ENCODE measurements at regions not wholly inside any gene's neighbourhood (a gene's known extent, or its start where the extent isn't known, plus 50 kb on each side); places are given as distances from the start of the nearest gene placed in this dataset.

DNA sequence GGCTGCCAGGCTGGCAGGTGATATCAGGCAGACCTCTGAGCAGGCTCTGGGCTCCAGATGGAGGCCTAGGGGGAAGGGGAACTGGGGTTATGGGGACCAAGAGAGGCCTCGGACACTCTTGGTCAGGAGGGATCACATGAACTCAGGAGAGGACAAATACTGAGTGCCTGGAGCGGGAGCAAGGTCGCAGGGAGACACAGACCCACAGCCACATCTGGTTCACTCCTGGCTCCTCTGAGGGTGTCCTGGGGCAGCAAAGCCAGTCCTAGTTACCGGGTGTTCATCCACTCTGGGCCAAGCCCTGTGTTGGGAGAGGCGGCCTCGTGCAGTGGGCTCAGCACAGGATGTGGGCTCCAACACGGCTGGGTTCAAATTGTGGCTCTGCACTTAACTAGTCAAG, 239.0 kb downstream of the PTPRU start:
- Mint-ChIP-seq H3K9me3 (no peaks in the 10 kb centered on the region), H3K36me3 (ENCODE audit: low read depth) (no peaks in the 10 kb centered on the region), H3K27ac (no peak overlapping the region), H3K27me3 (peaks cover 32% of the 10 kb centered on the region), H3K4me1 (ENCODE audit: low read depth) (no peaks in the 10 kb centered on the region), H3K4me3 (no peak overlapping the region)
- intact Hi-C loops (cut with micrococcal nuclease): no loop called here

DNA sequence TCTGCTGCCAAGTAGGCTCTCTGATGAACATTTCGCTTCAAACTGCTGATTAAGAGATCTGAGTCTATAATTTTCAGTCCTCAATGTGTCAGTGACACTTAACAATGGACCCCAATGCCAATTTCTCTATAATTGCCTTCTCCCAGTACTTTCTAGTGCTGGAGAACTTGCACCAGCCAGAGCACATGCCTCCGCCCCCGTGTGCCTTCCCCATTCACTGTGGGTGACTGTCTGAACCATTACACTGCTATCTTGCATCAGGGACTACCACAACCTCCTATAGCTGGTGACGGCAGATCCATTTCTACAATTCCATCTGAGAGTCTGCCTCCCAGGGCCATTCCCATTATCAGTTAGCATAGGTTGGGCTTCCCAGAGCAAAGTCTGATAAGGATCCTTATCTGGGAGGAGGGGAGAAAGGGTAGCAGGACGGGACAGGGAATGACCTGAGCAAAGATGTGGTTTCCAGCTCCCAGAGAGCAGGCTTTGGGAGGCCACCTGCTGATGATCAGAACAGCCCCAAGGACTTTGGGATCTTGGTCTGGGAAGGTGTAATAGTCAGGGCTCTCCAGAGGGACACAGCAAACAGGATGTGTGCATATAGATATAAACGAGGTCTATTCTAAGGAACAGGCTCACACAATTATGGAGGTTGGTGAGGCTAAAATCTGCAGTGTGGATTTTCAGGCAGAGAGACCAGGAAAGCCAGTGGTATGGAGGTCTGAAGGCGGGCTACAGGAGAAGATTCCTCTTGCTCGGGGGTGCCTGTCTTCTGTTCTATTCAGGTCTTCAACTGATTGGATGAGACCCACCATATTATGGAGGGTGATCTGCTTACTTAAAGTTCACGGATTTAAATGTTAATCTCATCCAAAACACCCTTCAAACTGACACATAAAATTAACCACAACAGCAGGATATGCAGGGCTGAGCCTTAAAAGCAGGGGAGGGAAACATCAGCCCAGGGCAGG, 238.2 kb downstream of the PTPRU start:
- no peak overlapping the region for H3K4me3 Mint-ChIP-seq
- H3K9me3 Mint-ChIP-seq: no peaks in the 10 kb centered on the region
- no peak overlapping the region for H3K27ac Mint-ChIP-seq
- no peaks in the 10 kb centered on the region for H3K4me1 Mint-ChIP-seq (ENCODE audit: low read depth)
- peaks cover 29% of the 10 kb centered on the region for H3K27me3 Mint-ChIP-seq
- intact Hi-C loops (cut with micrococcal nuclease): no loop called here
- H3K36me3 Mint-ChIP-seq (ENCODE audit: low read depth): no peaks in the 10 kb centered on the region

DNA sequence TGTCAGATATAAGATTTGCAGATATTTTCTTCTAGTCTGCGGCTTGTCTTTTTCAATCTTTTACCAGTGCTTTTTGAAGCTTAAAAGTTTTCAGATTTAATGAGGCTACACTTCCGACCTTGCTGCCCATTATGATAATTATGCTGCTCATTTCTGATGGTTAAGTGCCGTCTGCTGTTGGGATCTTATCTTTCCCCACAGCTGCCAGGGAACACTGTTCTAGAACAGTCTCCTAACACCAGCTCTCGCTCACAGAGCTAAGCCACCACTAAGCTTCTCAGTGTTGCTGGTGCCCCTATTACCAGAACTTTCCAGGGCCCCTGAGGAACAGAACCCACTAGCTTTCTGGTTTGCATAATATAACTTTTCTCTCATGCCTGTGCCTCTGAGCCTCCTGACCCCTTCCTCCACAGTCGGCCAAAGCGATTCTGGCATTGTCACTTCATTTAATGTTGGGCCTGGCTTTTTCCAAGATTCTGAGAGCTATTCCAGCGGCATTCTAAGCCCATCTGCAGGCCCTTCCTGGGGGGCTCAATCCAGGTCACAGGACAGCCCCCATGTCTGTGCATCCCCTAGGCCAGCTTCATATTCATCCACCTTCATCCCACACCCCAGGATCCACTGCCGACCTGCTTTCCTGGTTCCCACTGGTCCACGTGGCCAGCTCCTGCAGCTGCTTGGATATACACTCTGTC, 237.0 kb downstream of the PTPRU start:
- no peaks in the 10 kb centered on the region for H3K4me1 Mint-ChIP-seq (ENCODE audit: low read depth)
- no peaks in the 10 kb centered on the region for H3K36me3 Mint-ChIP-seq (ENCODE audit: low read depth)
- H3K9me3 Mint-ChIP-seq: no peaks in the 10 kb centered on the region
- intact Hi-C loops (cut with micrococcal nuclease): no loop called here
- H3K27me3 Mint-ChIP-seq: peaks cover 18% of the 10 kb centered on the region
- no peak overlapping the region for H3K4me3 Mint-ChIP-seq
- H3K27ac Mint-ChIP-seq: no peak overlapping the region

DNA sequence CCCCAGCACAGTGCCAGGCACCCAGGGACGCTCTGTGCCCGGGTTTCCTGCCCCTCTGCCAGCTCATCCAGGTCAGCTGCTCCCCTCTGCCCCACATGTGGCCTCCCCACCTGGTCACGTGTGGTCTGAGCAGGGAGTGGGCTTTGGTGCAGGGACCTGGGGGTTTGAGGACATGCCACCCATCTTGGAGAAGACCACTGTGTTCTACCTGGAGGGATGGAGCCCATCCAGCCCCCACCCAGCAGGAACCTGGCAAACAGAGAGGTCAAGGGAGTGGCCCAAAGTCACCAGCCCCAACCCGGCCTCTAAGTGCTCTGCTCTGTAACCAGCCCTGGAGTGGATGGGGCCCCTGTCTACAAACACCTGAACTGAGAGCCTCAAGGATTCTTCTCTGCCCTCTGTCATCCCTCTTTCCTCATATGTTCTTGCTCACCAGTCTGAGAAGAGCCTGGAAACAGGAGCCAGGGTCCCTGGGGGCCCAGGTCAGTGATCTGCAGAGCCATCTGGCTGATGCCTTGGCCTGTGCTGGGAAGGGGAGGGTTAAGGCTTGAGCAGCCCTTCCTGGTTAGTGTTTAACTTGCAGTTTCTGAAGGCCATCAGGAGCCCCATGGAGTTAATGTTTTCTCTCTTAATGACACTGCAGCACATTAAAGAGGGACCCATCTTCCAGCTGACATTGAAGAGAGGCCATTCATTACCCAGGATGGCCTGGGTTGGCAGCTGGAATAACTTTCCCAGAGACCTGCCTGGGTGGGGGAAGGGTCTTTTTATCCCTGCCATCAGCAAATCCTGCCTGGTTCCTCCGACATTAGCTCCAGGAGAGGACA, 235.4 kb downstream of the PTPRU start:
- Mint-ChIP-seq H3K36me3 (ENCODE audit: low read depth) (no peaks in the 10 kb centered on the region), H3K9me3 (no peaks in the 10 kb centered on the region), H3K27ac (no peak overlapping the region), H3K27me3 (peaks cover 6% of the 10 kb centered on the region), H3K4me3 (no peak overlapping the region), H3K4me1 (ENCODE audit: low read depth) (no peaks in the 10 kb centered on the region)
- intact Hi-C loops (cut with micrococcal nuclease): no loop called here

DNA sequence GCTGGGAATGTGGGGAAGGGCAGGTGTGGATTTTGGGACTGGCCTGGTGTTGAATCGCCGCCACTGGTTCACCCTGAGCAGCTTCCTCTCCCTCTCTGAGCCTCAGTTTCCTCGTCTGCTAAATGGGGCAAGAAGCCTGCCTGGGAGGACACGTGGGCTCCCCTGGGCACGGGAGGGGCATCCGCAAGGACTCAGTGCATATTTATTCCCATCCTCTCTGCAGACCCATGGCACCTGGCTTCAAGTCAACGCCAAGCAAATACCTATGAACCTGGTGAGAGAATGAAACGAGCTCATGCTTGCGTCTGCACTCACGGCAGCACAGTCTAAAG, 234.4 kb downstream of the PTPRU start:
- Mint-ChIP-seq H3K36me3 (ENCODE audit: low read depth) (no peaks in the 10 kb centered on the region), H3K4me1 (ENCODE audit: low read depth) (no peaks in the 10 kb centered on the region), H3K27ac (no peak overlapping the region), H3K9me3 (no peaks in the 10 kb centered on the region), H3K4me3 (no peak overlapping the region), H3K27me3 (peaks cover 6% of the 10 kb centered on the region)
- intact Hi-C loops (cut with micrococcal nuclease): no loop called here

DNA sequence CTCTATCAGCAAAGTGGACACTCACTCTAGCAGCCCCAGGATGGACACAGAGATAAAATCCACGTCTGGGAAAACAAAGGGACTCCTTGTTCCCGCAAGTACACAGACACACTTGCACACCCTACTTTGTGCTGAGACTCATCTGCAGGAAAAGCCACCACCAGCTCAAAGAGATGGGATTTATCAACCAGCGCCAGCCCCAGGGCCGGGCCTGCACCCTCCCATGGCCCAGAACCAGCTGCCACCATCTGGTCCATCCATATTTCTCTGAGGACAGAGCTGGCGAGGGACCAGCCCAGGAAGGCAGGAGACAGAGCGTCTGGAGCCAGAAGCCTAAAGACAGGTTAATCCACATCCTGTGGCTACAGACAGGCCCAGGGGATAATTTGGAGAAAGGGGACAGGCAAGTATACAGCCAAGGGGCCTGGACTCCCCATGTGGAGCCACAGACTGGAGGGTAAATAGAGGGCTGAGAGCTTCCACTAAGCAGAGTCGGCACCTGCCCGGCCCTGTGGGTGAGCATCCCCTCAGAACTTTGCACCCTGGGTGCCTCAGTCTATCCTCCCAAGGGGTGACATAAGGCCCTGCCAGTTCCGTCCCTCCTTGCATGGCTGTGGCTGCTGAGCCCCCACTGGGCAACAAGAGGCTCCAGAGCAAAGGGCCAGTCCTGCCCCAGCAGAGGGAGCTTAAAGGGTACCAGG, 233.9 kb downstream of the PTPRU start:
- Mint-ChIP-seq H3K27me3 (peaks cover 5% of the 10 kb centered on the region), H3K9me3 (peaks cover 3% of the 10 kb centered on the region), H3K4me1 (ENCODE audit: low read depth) (no peaks in the 10 kb centered on the region), H3K27ac (no peak overlapping the region), H3K4me3 (no peak overlapping the region), H3K36me3 (ENCODE audit: low read depth) (no peaks in the 10 kb centered on the region)
- intact Hi-C loops (cut with micrococcal nuclease): no loop called here

DNA sequence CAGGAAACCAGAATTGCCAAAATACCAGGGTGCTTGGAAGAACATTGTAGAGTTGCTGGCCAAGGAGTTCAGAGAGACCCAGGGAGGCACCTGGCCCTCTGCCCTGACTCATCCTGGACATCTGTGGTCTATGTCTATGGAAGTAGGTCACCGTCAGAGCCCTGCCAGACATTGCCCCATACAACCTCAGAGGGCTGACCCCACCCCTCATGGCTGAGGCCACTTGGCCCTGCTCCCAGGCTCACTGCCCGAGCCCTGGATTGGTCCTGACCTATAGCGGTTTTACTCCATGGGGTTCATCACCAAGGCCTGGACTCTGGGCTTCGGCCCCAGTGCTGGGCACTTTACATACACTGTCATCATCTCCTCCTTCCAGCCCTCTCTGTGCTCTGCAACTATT, 233.1 kb downstream of the PTPRU start:
- peaks cover 1% of the 10 kb centered on the region for H3K27me3 Mint-ChIP-seq
- H3K4me3 Mint-ChIP-seq: no peak overlapping the region
- H3K4me1 Mint-ChIP-seq (ENCODE audit: low read depth): no peaks in the 10 kb centered on the region
- H3K36me3 Mint-ChIP-seq (ENCODE audit: low read depth): no peaks in the 10 kb centered on the region
- intact Hi-C loops (cut with micrococcal nuclease): no loop called here
- no peak overlapping the region for H3K27ac Mint-ChIP-seq
- H3K9me3 Mint-ChIP-seq: peaks cover 8% of the 10 kb centered on the region

DNA sequence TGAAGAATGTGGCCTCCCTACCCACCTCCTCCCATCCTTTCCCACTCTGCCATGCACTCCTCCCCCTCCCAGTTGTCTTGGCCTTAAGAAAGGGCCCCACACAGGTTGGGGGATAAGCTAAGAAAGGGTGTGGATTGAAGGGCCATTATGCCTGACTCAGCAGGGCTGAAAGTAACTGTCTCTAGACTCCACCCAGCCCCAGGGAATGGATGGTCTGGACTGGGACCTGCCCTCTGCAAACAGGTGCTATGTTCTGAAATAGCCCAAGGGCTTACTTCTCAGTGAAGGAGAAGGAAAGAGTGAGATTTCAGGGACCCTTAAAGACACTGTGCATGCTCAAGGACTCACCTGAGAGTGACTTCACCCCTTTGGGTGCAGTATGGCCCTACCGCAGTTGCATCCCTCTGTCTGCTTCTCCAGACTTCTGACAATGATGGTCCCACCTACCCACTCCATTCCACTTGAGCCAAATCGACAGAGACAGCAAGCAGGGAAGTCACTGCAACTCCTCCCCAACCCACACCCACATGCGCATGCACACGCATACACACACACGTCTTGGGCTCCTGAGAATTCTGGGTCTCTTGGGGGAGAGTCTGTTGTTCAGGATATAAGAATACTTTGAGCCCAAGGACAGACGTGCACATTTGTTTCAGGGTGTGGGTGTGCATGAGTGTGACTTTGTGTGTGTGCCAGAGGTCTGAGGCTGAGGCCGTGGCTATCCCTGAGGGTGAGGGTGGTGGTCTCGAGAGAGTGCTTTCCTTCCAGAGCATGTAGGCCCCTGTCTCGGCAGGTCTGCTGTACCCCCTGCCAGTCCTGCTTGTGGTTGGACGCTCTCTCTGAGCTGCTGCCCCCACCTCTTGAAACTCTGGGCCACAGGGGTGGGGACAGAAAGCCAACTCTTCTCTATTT, 231.9 kb downstream of the PTPRU start:
- intact Hi-C loops (cut with micrococcal nuclease): no loop called here
- Mint-ChIP-seq H3K4me3 (no peak overlapping the region), H3K27ac (no peak overlapping the region), H3K4me1 (ENCODE audit: low read depth) (no peaks in the 10 kb centered on the region), H3K9me3 (peaks cover 8% of the 10 kb centered on the region), H3K27me3 (peaks cover 3% of the 10 kb centered on the region), H3K36me3 (ENCODE audit: low read depth) (no peaks in the 10 kb centered on the region)

DNA sequence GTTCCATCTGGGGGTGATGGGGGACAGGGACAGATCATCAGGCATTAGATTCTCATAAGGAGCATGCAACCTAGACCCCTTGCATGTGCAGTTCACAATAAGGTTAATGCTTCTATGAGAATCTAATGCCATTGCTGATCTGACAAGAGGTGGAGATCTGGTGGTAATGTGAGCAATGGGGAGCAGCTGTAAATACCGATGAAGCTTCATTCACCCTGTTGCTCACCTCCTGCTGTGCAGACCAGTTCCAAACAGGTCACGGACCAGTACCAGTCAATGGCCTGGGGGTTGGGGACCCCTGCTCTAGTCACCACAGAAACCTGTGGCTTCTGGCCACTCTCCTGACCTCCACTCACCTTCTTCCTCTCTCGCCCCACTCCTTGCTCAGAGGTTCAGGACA, 229.9 kb downstream of the PTPRU start:
- intact Hi-C loops (cut with micrococcal nuclease): no loop called here
- no peak overlapping the region for H3K27ac Mint-ChIP-seq
- peaks cover 3% of the 10 kb centered on the region for H3K27me3 Mint-ChIP-seq
- H3K4me3 Mint-ChIP-seq: no peak overlapping the region
- no peaks in the 10 kb centered on the region for H3K4me1 Mint-ChIP-seq (ENCODE audit: low read depth)
- no peaks in the 10 kb centered on the region for H3K36me3 Mint-ChIP-seq (ENCODE audit: low read depth)
- H3K9me3 Mint-ChIP-seq: peaks cover 8% of the 10 kb centered on the region

DNA sequence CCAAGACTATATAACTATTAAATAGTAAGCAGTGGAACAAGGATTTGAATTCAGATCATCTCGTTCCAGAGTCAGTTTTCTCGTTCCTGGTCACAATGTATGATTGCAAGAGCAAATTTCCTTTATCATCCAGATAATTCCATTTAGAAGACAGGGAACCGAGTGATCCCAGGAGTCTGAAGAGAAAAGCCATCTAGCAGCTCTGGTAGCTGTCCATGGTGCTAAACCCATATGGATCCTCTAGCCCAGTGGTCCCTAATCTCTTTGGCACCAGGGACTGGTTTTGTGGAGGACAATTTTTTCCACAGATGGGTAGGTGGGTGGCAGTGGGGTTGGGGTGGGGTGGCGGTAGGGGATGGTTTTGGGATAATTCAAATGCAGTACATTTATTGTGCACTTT, 229.4 kb downstream of the PTPRU start:
- no peaks in the 10 kb centered on the region for H3K4me1 Mint-ChIP-seq (ENCODE audit: low read depth)
- H3K27ac Mint-ChIP-seq: no peak overlapping the region
- H3K27me3 Mint-ChIP-seq: peaks cover 3% of the 10 kb centered on the region
- no peaks in the 10 kb centered on the region for H3K36me3 Mint-ChIP-seq (ENCODE audit: low read depth)
- H3K4me3 Mint-ChIP-seq: no peak overlapping the region
- H3K9me3 Mint-ChIP-seq: peaks cover 8% of the 10 kb centered on the region
- intact Hi-C loops (cut with micrococcal nuclease): no loop called here

DNA sequence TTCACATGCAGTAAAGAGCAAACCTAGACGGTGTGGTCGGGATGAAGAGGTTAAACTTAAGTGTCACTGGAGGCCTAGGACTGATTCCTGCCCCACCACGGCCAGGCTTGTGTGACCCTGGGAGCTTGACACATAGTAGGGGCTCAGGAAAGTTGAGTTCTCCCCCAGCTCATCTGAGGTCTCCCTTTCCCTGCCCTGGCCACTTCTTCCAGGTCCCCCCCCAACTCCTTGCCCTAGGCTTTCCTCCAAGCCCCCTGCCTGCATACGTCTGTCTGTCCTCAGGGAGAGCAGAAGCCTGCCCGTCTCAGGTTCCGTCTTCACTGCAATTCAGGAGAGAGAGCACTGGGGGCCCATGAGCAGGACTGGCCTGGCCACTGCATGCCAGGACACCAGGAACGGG, 225.8 kb downstream of the PTPRU start:
- Mint-ChIP-seq H3K4me1 (ENCODE audit: low read depth) (no peaks in the 10 kb centered on the region), H3K9me3 (peaks cover 8% of the 10 kb centered on the region), H3K27ac (no peak overlapping the region), H3K4me3 (no peak overlapping the region), H3K27me3 (peaks cover 2% of the 10 kb centered on the region), H3K36me3 (ENCODE audit: low read depth) (no peaks in the 10 kb centered on the region)
- intact Hi-C loops (cut with micrococcal nuclease): no loop called here

DNA sequence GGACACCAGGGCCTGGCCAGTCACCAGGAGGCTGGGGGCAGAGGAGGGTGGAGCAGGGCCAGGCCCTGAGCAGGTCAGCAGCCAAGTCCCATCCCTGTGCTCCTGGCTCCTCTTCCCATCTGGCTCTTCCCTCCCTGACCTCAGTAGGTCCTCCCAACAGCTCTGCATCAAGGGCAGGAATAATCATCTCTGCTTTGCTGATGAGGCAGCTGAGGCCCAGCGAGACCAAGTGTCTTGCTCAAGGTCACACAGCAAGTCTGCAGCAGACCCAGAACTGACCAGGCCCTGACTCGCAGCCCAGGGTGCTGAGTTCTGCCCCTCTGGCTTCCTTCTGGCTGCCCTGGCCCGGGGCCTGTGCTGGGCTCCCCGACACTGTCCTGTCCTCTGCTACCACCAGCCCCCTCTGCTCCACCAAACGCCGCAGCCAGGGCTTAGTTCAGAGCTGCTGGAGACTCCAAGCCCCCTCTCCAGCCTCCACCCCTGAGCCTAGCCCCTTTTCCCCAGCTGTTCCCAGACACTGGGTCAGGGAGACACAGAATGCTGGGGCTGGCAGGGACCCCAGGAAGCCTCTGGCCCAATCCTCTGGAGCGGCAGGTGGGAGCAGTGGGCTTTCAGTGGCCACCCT, 224.9 kb downstream of the PTPRU start:
- Mint-ChIP-seq H3K4me3 (no peak overlapping the region), H3K27ac (no peak overlapping the region), H3K9me3 (peaks cover 14% of the 10 kb centered on the region), H3K36me3 (ENCODE audit: low read depth) (no peaks in the 10 kb centered on the region), H3K4me1 (ENCODE audit: low read depth) (no peaks in the 10 kb centered on the region), H3K27me3 (peaks cover 4% of the 10 kb centered on the region)
- intact Hi-C loops (cut with micrococcal nuclease): no loop called here

Measured in dendritic cell treated with granulocyte-macrophage colony-stimulating factor and Interleukin-4, amounts not matched to agents 40 ng/mL and 50 ng/mL, for 4 days (primary cell).